WERI-Rb-1 (cell line): ENCODE measurements at regions not wholly inside any gene's neighbourhood (a gene's known extent, or its start where the extent isn't known, plus 50 kb on each side); places are given as distances from the start of the nearest gene placed in this dataset.

Source experiments
- DNase-seq: peaks from one replicate; pipeline ENCODE4 v3.0.0-alpha.2; 2020
- H3K27ac ChIP-seq: fragments of 250-450 bp; sonication (Bioruptor Pico); 2 replicates; pipeline ENCODE4 v1.5.1; 2020; ENCODE audit warnings: mild to moderate bottlenecking, moderate library complexity
- H3K27me3 ChIP-seq: fragments of 250-450 bp; sonication (Bioruptor Pico); 2 replicates; pipeline ENCODE4 v1.5.1; 2021; ENCODE audit warnings: mild to moderate bottlenecking, low read depth, moderate library complexity; ENCODE audit not compliant: insufficient read depth, severe bottlenecking
- H3K36me3 ChIP-seq: fragments of 250-450 bp; sonication (Bioruptor Pico); 2 replicates; pipeline ENCODE4 v1.5.1; 2020; ENCODE audit warnings: mild to moderate bottlenecking, moderate library complexity
- H3K4me3 ChIP-seq: 2 replicates; pipeline ENCODE4 v1.5.1; 2011; ENCODE audit warnings: low read depth, mild to moderate bottlenecking, control low read depth, low read length
- H3K9me3 ChIP-seq: fragments of 250-450 bp; sonication (Bioruptor Pico); 2 replicates; pipeline ENCODE4 v1.5.1; 2021; ENCODE audit warnings: mild to moderate bottlenecking, moderate library complexity; ENCODE audit not compliant: severe bottlenecking
- CTCF ChIP-seq: IDR thresholded peaks from 2 replicates; pipeline ENCODE4 v1.5.1; 2011; ENCODE audit warnings: low read depth, mild to moderate bottlenecking, control low read depth, inconsistent platforms, low read length

- H3K27me3 ChIP-seq, result no peaks in the 10 kb centered on the region
- H3K27ac ChIP-seq, result no peak overlapping the region
- no peak for DNase-seq
- no peak overlapping the region for H3K4me3 ChIP-seq
- no peaks in the 10 kb centered on the region for H3K9me3 ChIP-seq
- no peaks in the 10 kb centered on the region for H3K36me3 ChIP-seq
- TF ChIP-seq CTCF, result no peak
Measured at GRCh38 chr10:47061776-47062175, 150.5 kb downstream of the PTPN20 start.

- Histone ChIP-seq H3K4me3 (no peak overlapping the region), H3K27me3 (no peaks in the 10 kb centered on the region), H3K36me3 (no peaks in the 10 kb centered on the region), H3K27ac (no peak overlapping the region), H3K9me3 (no peaks in the 10 kb centered on the region)
- peak; percentile 47 for DNase-seq
- peak; percentile 49 for TF ChIP-seq CTCF
Measured at GRCh38 chr10:47062441-47063200, 151.4 kb downstream of the PTPN20 start.

- H3K36me3 ChIP-seq, result no peaks in the 10 kb centered on the region
- H3K27ac ChIP-seq, result no peak overlapping the region
- H3K9me3 ChIP-seq, result no peaks in the 10 kb centered on the region
- TF ChIP-seq CTCF, result no peak
- DNase-seq, result no peak
- H3K4me3 ChIP-seq, result no peak overlapping the region
- H3K27me3 ChIP-seq, result no peaks in the 10 kb centered on the region
Measured at GRCh38 chr10:47063858-47064257, 152.6 kb downstream of the PTPN20 start.

GRCh38 chr10:47065903-47066302 lies 154.7 kb downstream of the PTPN20 start:
- Histone ChIP-seq H3K4me3 (no peak overlapping the region), H3K27me3 (no peaks in the 10 kb centered on the region), H3K36me3 (no peaks in the 10 kb centered on the region), H3K27ac (no peak overlapping the region), H3K9me3 (no peaks in the 10 kb centered on the region)
- DNase-seq, result no peak
- TF ChIP-seq CTCF, result no peak

GRCh38 chr10:47067949-47068940 lies 157.0 kb downstream of the PTPN20 start:
- Histone ChIP-seq H3K9me3 (no peaks in the 10 kb centered on the region), H3K27me3 (no peaks in the 10 kb centered on the region), H3K36me3 (no peaks in the 10 kb centered on the region), H3K27ac (peak overlapping the region; percentile 72), H3K4me3 (no peak overlapping the region)
- DNase-seq, result peak; percentile 65
- TF ChIP-seq CTCF, result no peak
